Erythroblast (primary cell): ENCODE measurements at regions not wholly inside any gene's neighbourhood (a gene's known extent, or its start where the extent isn't known, plus 50 kb on each side); places are given as distances from the start of the nearest gene placed in this dataset.

Experiments
- GATA1 ChIP-seq: IDR thresholded peaks from 2 replicates; pipeline ENCODE4 v1.6.1; 2011; ENCODE audit warnings: low read depth, mild to moderate bottlenecking, control low read depth, low read length, moderate library complexity
- POLR2A ChIP-seq: IDR thresholded peaks from 2 replicates; pipeline ENCODE4 v1.6.1; 2011; ENCODE audit warnings: mild to moderate bottlenecking, low read length

DNA sequence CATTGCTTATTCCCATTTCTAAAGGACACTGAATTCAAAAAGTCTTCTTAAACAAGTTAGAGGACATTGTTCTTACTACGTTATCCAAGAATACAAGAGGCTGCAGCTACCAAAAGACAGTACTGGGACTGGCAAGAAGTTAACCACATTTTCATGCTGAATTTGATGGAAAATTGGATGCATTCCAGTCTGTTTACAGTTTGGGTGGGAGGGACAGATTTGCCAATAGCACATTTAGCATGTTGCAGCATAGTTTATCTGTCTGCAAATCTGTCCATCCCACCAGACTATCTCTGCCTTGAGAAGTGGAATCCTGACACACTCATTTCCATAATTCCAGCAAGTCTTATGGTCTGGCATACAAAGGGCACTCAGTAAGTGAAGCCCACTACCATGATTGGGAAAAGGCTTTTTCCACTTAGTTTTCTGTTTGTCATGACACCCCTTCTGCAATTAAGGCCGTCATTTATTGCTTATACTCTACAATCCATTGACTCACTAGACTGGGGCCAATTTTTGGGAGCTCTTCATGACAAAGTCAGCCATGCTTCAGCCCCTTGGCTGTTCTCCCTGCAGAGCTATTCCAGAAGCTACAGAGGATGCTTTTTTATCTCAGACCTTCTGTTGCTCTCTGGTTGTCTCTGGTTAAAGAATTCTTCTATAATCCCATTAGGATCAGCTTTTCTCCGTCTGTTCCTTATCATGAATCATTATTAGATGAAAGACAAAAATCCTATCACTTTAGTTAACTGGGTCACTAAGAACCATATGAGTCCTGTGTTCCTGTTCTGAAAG is 355.8 kb upstream of the PTBP2 start:
- no peak for TF ChIP-seq POLR2A
- TF ChIP-seq GATA1: no peak
